Upper lobe of left lung (tissue), 6 donors: ENCODE measurements at regions not wholly inside any gene's neighbourhood (a gene's known extent, or its start where the extent isn't known, plus 50 kb on each side); places are given as distances from the start of the nearest gene placed in this dataset.
"Not testable (repeated sequence)": the region's sequence is repeated elsewhere in the genome, so short reads cannot be mapped to it uniquely, and the experiment has no call there.

ENCODE experiments used
- ATAC-seq, 2 donors: fragments of 200-7000 bp; cut with Tn5 transposase; one replicate each; pipeline ENCODE4 v1.9.1; 2022; ENCODE audit warnings: mild to moderate bottlenecking in 2 of 2, moderate library complexity in 2 of 2; ENCODE audit not compliant: low FRiP score in 2 of 2
- DNase-seq, 2 donors: peaks; one replicate each; pipeline ENCODE4 v3.0.0-alpha.2; 2019 to 2020
- H3K27ac ChIP-seq, 4 donors: fragments of 200-600 bp; sonication (generic); one replicate each; pipeline ENCODE4 v1.5.1; 2016 to 2019
- H3K27me3 ChIP-seq, 4 donors: fragments of 200-600 bp; sonication (generic); one replicate each; pipeline ENCODE4 v1.5.1; 2017 to 2019
- H3K36me3 ChIP-seq, 4 donors: fragments of 200-600 bp; sonication (generic); one replicate each; pipeline ENCODE4 v1.5.1; 2016 to 2019
- H3K4me1 ChIP-seq, 4 donors: fragments of 200-600 bp; sonication (generic); one replicate each; pipeline ENCODE4 v1.5.1; 2018 to 2019
- H3K4me3 ChIP-seq, 4 donors: fragments of 200-600 bp; sonication (generic); one replicate each; pipeline ENCODE4 v1.5.1; 2017 to 2019; ENCODE audit warnings: mild to moderate bottlenecking in 2 of 4, moderate library complexity in 1 of 4
- H3K9me3 ChIP-seq, 4 donors: fragments of 200-600 bp; sonication (generic); one replicate each; pipeline ENCODE4 v1.5.1; 2018 to 2019
- CTCF ChIP-seq, 6 experiments: fragments of 450-650 bp in 4 of 6; fragments of 200-600 bp in 2 of 6; sonication (generic) in 2 of 6; IDR thresholded peaks; one replicate each; pipeline ENCODE4 v1.5.1; 2016 to 2019; ENCODE audit warnings: antibody characterized with exemption in 6 of 6
- EP300 ChIP-seq, 4 donors: sonication (generic); formaldehyde crosslinking; IDR thresholded peaks; one replicate each; pipeline ENCODE4 v1.5.1; 2017; ENCODE audit warnings: antibody characterized with exemption in 4 of 4, control low read depth in 2 of 4
- POLR2A ChIP-seq, 4 donors: fragments of 450-650 bp; IDR thresholded peaks; one replicate each; pipeline ENCODE4 v1.5.1; 2016 to 2017; ENCODE audit warnings: antibody characterized with exemption in 4 of 4, mild to moderate bottlenecking in 2 of 4
- POLR2AphosphoS5 ChIP-seq, 2 donors: sonication (generic); formaldehyde crosslinking; IDR thresholded peaks; one replicate each; pipeline ENCODE4 v1.5.1; 2017; ENCODE audit warnings: antibody characterized with exemption in 2 of 2
- WGBS, 2 donors: methylation state at CpG; one replicate each; pipeline ENCODE4 v1.1.5; 2017 to 2018; 5-methylcytosine and 5-hydroxymethylcytosine counted together
- donor health status: DM: no; HTN: no; CAD: no; lungs with moderate emphysema.
- donor health status: DM: no; HTN: yes; CAD: no; lungs with severe emphysema.

- H3K27me3 ChIP-seq, result no peaks in the 10 kb centered on the region
- no peaks in the 10 kb centered on the region for H3K9me3 ChIP-seq
- no peaks in the 10 kb centered on the region for H3K4me1 ChIP-seq
- WGBS, 2 donors, result 51 to 59% methylated on average over 10 to 15 of the region's 15 CpGs
- TF ChIP-seq POLR2AphosphoS5 (IDR thresholded peaks at IDR 0.05) (no peak), POLR2A (IDR thresholded peaks at IDR 0.05) (no peak), EP300 (IDR thresholded peaks at IDR 0.05) (no peak), CTCF (IDR thresholded peaks at IDR 0.05) (no peak)
- no peaks in the 10 kb centered on the region for H3K36me3 ChIP-seq
- DNase-seq (no peak), ATAC-seq (no peak)
- no peak overlapping the region for H3K27ac ChIP-seq
- H3K4me3 ChIP-seq, result no peak overlapping the region
These were observed 56.0 kb upstream of the MID1 start for GRCh38 chrX:10676235-10676957.

GRCh38 chrX:10677490-10677889 is 57.1 kb upstream of the MID1 start:
- Histone ChIP-seq H3K27ac (no peak overlapping the region), H3K4me1 (no peaks in the 10 kb centered on the region), H3K27me3 (no peaks in the 10 kb centered on the region), H3K4me3 (no peak overlapping the region), H3K36me3 (no peaks in the 10 kb centered on the region), H3K9me3 (no peaks in the 10 kb centered on the region)
- WGBS, 2 donors, result 57 to 60% methylated on average over 5 of the region's 5 CpGs
- ATAC-seq (no peak), DNase-seq (no peak)
- TF ChIP-seq EP300 (IDR thresholded peaks at IDR 0.05), result no peak
- TF ChIP-seq POLR2A (IDR thresholded peaks at IDR 0.05), result no peak
- TF ChIP-seq CTCF (IDR thresholded peaks at IDR 0.05), result no peak
- TF ChIP-seq POLR2AphosphoS5 (IDR thresholded peaks at IDR 0.05), result no peak

DNA sequence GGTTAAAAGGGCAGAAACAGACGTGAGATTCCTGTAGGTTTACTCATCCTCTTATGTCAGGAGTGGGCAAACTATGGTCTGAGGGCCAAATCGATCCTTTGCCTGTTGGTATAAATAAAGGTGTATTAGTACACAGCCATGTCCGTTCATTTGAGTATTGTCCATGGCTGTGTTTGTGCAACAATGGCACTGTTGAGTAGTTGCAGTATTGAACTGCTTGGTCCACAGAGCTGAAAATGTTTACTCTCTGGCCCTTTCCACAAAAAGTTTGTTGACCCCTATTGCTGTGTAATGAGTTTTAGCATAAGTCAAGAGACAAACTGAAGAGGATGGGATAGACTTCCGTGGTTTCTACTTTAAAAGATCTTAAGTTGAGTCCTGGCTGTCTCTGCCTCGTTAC is 59.0 kb upstream of the MID1 start:
- no peaks in the 10 kb centered on the region for H3K36me3 ChIP-seq
- no peak for DNase-seq
- TF ChIP-seq POLR2A (IDR thresholded peaks at IDR 0.05) (no peak), CTCF (IDR thresholded peaks at IDR 0.05) (no peak), EP300 (IDR thresholded peaks at IDR 0.05) (no peak), POLR2AphosphoS5 (IDR thresholded peaks at IDR 0.05) (no peak)
- no peak overlapping the region for H3K4me3 ChIP-seq
- H3K9me3 ChIP-seq, result no peaks in the 10 kb centered on the region
- H3K27ac ChIP-seq, result no peak overlapping the region
- ATAC-seq, result no peak
- WGBS, 2 donors, result 53 to 84% methylated on average over 5 of the region's 5 CpGs
- H3K27me3 ChIP-seq, result no peaks in the 10 kb centered on the region
- no peaks in the 10 kb centered on the region for H3K4me1 ChIP-seq

GRCh38 chrX:10681167-10681566 is 60.8 kb upstream of the MID1 start:
- DNase-seq (no peak), ATAC-seq (no peak)
- TF ChIP-seq CTCF (IDR thresholded peaks at IDR 0.05) (no peak), EP300 (IDR thresholded peaks at IDR 0.05) (no peak), POLR2A (IDR thresholded peaks at IDR 0.05) (no peak), POLR2AphosphoS5 (IDR thresholded peaks at IDR 0.05) (no peak)
- no peaks in the 10 kb centered on the region for H3K36me3 ChIP-seq
- no peak overlapping the region for H3K27ac ChIP-seq
- H3K27me3 ChIP-seq, result no peaks in the 10 kb centered on the region
- H3K9me3 ChIP-seq, result no peaks in the 10 kb centered on the region
- H3K4me3 ChIP-seq, result no peak overlapping the region
- no peaks in the 10 kb centered on the region for H3K4me1 ChIP-seq
- 88 to 100% methylated on average over 1 to 4 of the region's 4 CpGs for WGBS, 2 donors

- ATAC-seq, H3K9me3 ChIP-seq, H3K36me3 ChIP-seq, H3K27ac ChIP-seq, H3K4me3 ChIP-seq, H3K4me1 ChIP-seq, DNase-seq, H3K27me3 ChIP-seq: not testable (repeated sequence)
- WGBS, 2 donors, result 83 to 87% methylated on average over 6 to 7 of the region's 7 CpGs
These were observed 63.2 kb upstream of the MID1 start for GRCh38 chrX:10683631-10684030.
